Naive thymus-derived CD4-positive, alpha-beta T cell (primary cell): ENCODE measurements at regions not wholly inside any gene's neighbourhood (a gene's known extent, or its start where the extent isn't known, plus 50 kb on each side); places are given as distances from the start of the nearest gene placed in this dataset.
"Not testable (repeated sequence)": the region's sequence is repeated elsewhere in the genome, so short reads cannot be mapped to it uniquely, and the experiment has no call there.

ENCODE experiments used
- ATAC-seq: fragments of 150-1000 bp; cut with Tn5 transposase; 2 replicates; pipeline ENCODE4 v1.10.0; 2021; ENCODE audit warnings: mild to moderate bottlenecking, moderate library complexity
- CTCF ChIA-PET: fragments of 350-600 bp; sonication (Branson Sonifier 250); formaldehyde crosslinking; loops from one replicate; lab custom pipeline; 2021; ENCODE audit warnings: antibody characterized with exemption; lab: Charles Lee
- POLR2A ChIA-PET: fragments of 350-600 bp; sonication (Branson Sonifier 250); formaldehyde crosslinking; loops from one replicate; lab custom pipeline; 2021; ENCODE audit warnings: antibody characterized with exemption, inconsistent platforms; lab: Charles Lee
- DNase-seq, 9 donors: peaks; one replicate each; pipeline versions ENCODE4 v3.0.0 to v3.0.0-alpha.2; 2020 to 2022; ENCODE audit warnings: mixed read lengths in 1 of 9
- H3K27ac ChIP-seq: one replicate; pipeline ENCODE4 v1.7.0; 2013; ENCODE audit warnings: mild to moderate bottlenecking, low read depth, low read length, moderate library complexity
- H3K27me3 ChIP-seq, 2 donors: one replicate each; pipeline ENCODE4 v1.7.0; 2013; ENCODE audit warnings: low read length in 2 of 2, mild to moderate bottlenecking in 2 of 2, moderate library complexity in 2 of 2; ENCODE audit not compliant: control insufficient read depth in 2 of 2, insufficient read depth in 2 of 2
- H3K36me3 ChIP-seq, 3 experiments: 1 replicate in 2 of 3; 2 replicates in 1 of 3; pipeline ENCODE4 v1.7.0; 2013; ENCODE audit warnings: low read length in 3 of 3, mild to moderate bottlenecking in 3 of 3, moderate library complexity in 1 of 3; ENCODE audit not compliant: insufficient read depth in 3 of 3, control insufficient read depth in 2 of 3
- H3K4me1 ChIP-seq, 2 donors: one replicate each; pipeline ENCODE4 v1.7.0; 2013; ENCODE audit warnings: low read length in 2 of 2, mild to moderate bottlenecking in 2 of 2, moderate library complexity in 1 of 2; ENCODE audit not compliant: control insufficient read depth in 2 of 2, insufficient read depth in 2 of 2
- H3K4me3 ChIP-seq: 2 replicates; pipeline ENCODE4 v1.7.0; 2013; ENCODE audit warnings: mild to moderate bottlenecking, low read length
- H3K9me3 ChIP-seq, 3 experiments: 1 replicate in 2 of 3; 2 replicates in 1 of 3; pipeline ENCODE4 v1.7.0; 2013; ENCODE audit warnings: low read length in 3 of 3; ENCODE audit not compliant: control insufficient read depth in 2 of 3
- H3K27ac Mint-ChIP-seq, 9 donors: one replicate each; pipeline ENCODE4 v1.8.0; 2020 to 2022; ENCODE audit warnings: mixed read lengths in 9 of 9, mild to moderate bottlenecking in 8 of 9, moderate library complexity in 5 of 9, inconsistent platforms in 2 of 9
- H3K27me3 Mint-ChIP-seq, 5 donors: one replicate each; pipeline ENCODE4 v1.8.0; 2021 to 2022; ENCODE audit warnings: mixed read lengths in 5 of 5, mild to moderate bottlenecking in 1 of 5
- H3K36me3 Mint-ChIP-seq, 5 donors: one replicate each; pipeline ENCODE4 v1.8.0; 2020 to 2022; ENCODE audit warnings: mixed read lengths in 5 of 5, mild to moderate bottlenecking in 3 of 5, inconsistent platforms in 1 of 5
- H3K4me1 Mint-ChIP-seq, 7 donors: one replicate each; pipeline ENCODE4 v1.8.0; 2020 to 2022; ENCODE audit warnings: mixed read lengths in 7 of 7, mild to moderate bottlenecking in 3 of 7, inconsistent platforms in 1 of 7
- H3K4me3 Mint-ChIP-seq, 10 donors: one replicate each; pipeline ENCODE4 v1.8.0; 2020 to 2022; ENCODE audit warnings: mild to moderate bottlenecking in 10 of 10, mixed read lengths in 10 of 10, moderate library complexity in 6 of 10, inconsistent platforms in 2 of 10
- H3K9me3 Mint-ChIP-seq, 11 donors: one replicate each; pipeline ENCODE4 v1.8.0; 2020 to 2022; ENCODE audit warnings: mixed read lengths in 11 of 11, mild to moderate bottlenecking in 4 of 11, inconsistent platforms in 1 of 11, moderate library complexity in 1 of 11
- intact Hi-C, 2 donors: fragments of 100-400 bp; cut with micrococcal nuclease; formaldehyde crosslinking; loops; one replicate each; pipeline ENCODE4 v1.15.1; 2023

GRCh38 chr6:67952948-67953347 is 682.1 kb upstream of the ADGRB3 start:
- Histone ChIP-seq H3K36me3 (no peaks in the 10 kb centered on the region), H3K27ac (no peak overlapping the region), H3K9me3 (peaks cover 0 to 12% (median 0%) of the 10 kb centered on the region in 3 experiments), H3K4me3 (no peak overlapping the region), H3K4me1 (no peaks in the 10 kb centered on the region), H3K27me3 (no peaks in the 10 kb centered on the region)
- no peak overlapping the region for H3K4me3 Mint-ChIP-seq
- intact Hi-C loops, result no loop called here
- ChIA-PET CTCF (no interaction called here), POLR2A (no interaction called here)
- no peaks in the 10 kb centered on the region for H3K27me3 Mint-ChIP-seq
- H3K4me1 Mint-ChIP-seq, result no peaks in the 10 kb centered on the region
- no peak overlapping the region for H3K27ac Mint-ChIP-seq
- no peak for ATAC-seq
- peaks cover 0 to 27% (median 17%) of the 10 kb centered on the region in 11 donors for H3K9me3 Mint-ChIP-seq
- no peak for DNase-seq
- no peaks in the 10 kb centered on the region for H3K36me3 Mint-ChIP-seq

- Histone ChIP-seq H3K9me3 (peaks cover 0 to 12% (median 0%) of the 10 kb centered on the region in 3 experiments), H3K27me3 (no peaks in the 10 kb centered on the region), H3K4me1 (no peaks in the 10 kb centered on the region), H3K36me3 (no peaks in the 10 kb centered on the region), H3K4me3 (no peak overlapping the region), H3K27ac (no peak overlapping the region)
- ChIA-PET POLR2A (no interaction called here), CTCF (no interaction called here)
- intact Hi-C loops, result no loop called here
- no peak for ATAC-seq
- DNase-seq, result no peak
- Mint-ChIP-seq H3K4me1 (no peaks in the 10 kb centered on the region), H3K36me3 (no peaks in the 10 kb centered on the region), H3K27ac (no peak overlapping the region), H3K4me3 (no peak overlapping the region), H3K27me3 (no peaks in the 10 kb centered on the region), H3K9me3 (peaks cover 0 to 26% (median 16%) of the 10 kb centered on the region in 11 donors)
Observed at GRCh38 chr6:67952121-67952520, 683.0 kb upstream of the ADGRB3 start.

- H3K9me3 ChIP-seq, intact Hi-C loops, H3K4me1 ChIP-seq, H3K36me3 Mint-ChIP-seq, H3K27me3 Mint-ChIP-seq, H3K27me3 ChIP-seq, H3K4me3 Mint-ChIP-seq, CTCF ChIA-PET, H3K27ac ChIP-seq, H3K27ac Mint-ChIP-seq, H3K36me3 ChIP-seq, POLR2A ChIA-PET, H3K4me1 Mint-ChIP-seq, ATAC-seq, DNase-seq, H3K4me3 ChIP-seq: not testable (repeated sequence)
- H3K9me3 Mint-ChIP-seq, result peaks cover 0 to 20% (median 7%) of the 10 kb centered on the region in 11 donors
Observed at GRCh38 chr6:67947762-67948161, 687.3 kb upstream of the ADGRB3 start.

DNA sequence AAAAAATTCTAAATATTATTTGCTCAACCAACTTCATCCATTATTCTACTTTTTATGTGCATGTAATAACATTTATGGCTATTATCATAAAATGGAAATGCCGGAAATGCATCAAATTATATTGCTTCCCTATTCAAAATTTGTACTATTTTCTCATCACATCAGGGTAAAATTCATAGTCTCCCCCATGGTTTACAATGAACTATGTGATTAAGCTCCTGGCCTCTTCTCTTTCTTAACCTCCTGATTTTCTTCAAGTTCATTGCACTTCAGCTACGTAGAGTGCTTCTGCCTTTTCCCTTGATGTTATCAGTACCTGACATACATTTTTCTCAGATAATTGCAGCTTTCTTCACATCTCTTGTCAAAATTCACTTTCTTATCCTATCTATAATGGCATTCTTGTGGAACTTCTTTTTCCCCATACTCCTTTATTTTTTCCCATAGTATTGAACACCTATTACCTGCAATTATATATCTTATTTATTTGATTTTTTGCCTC is 699.1 kb upstream of the ADGRB3 start:
- Mint-ChIP-seq H3K36me3 (no peaks in the 10 kb centered on the region), H3K4me3 (no peak overlapping the region), H3K27ac (no peak overlapping the region), H3K9me3 (peaks cover 0 to 10% (median 0%) of the 10 kb centered on the region in 11 donors), H3K4me1 (no peaks in the 10 kb centered on the region), H3K27me3 (no peaks in the 10 kb centered on the region)
- H3K9me3 ChIP-seq, result no peaks in the 10 kb centered on the region
- ATAC-seq, result no peak
- no peaks in the 10 kb centered on the region for H3K4me1 ChIP-seq
- POLR2A ChIA-PET, result no interaction called here
- H3K36me3 ChIP-seq, result no peaks in the 10 kb centered on the region
- CTCF ChIA-PET, result no interaction called here
- no peak overlapping the region for H3K27ac ChIP-seq
- DNase-seq, result no peak
- intact Hi-C loops, result no loop called here
- H3K27me3 ChIP-seq, result no peaks in the 10 kb centered on the region
- H3K4me3 ChIP-seq, result no peak overlapping the region

GRCh38 chr6:67933278-67933677 is 701.8 kb upstream of the ADGRB3 start:
- intact Hi-C loops, result no loop called here
- ATAC-seq (no peak), DNase-seq (no peak)
- Histone ChIP-seq H3K27ac (no peak overlapping the region), H3K4me3 (no peak overlapping the region), H3K9me3 (no peaks in the 10 kb centered on the region), H3K4me1 (no peaks in the 10 kb centered on the region), H3K36me3 (no peaks in the 10 kb centered on the region), H3K27me3 (no peaks in the 10 kb centered on the region)
- Mint-ChIP-seq H3K27me3 (no peaks in the 10 kb centered on the region), H3K9me3 (peaks cover 0 to 9% (median 4%) of the 10 kb centered on the region in 11 donors), H3K4me1 (no peaks in the 10 kb centered on the region), H3K36me3 (no peaks in the 10 kb centered on the region), H3K4me3 (no peak overlapping the region), H3K27ac (no peak overlapping the region)
- CTCF ChIA-PET, result no interaction called here
- POLR2A ChIA-PET, result no interaction called here

DNA sequence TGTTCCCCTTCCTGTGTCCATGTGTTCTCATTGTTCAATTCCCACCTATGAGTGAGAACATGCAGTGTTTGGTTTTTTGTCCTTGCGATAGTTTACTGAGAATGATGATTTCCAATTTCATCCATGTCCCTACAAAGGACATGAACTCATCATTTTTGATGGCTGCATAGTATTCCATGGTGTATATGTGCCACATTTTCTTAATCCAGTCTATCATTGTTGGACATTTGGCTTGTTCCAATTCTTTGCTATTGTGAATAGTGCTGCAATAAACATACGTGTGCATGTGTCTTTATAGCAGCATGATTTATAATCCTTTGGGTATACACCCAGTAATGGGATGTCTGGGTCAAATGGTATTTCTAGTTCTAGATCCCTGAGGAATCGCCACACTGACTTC is 712.5 kb upstream of the ADGRB3 start:
- H3K4me3 Mint-ChIP-seq, H3K4me1 Mint-ChIP-seq, POLR2A ChIA-PET, ATAC-seq, H3K27ac ChIP-seq, DNase-seq, H3K27me3 Mint-ChIP-seq, H3K4me3 ChIP-seq, H3K9me3 ChIP-seq, H3K4me1 ChIP-seq, intact Hi-C loops, H3K36me3 Mint-ChIP-seq, H3K27me3 ChIP-seq, H3K36me3 ChIP-seq, CTCF ChIA-PET, H3K27ac Mint-ChIP-seq: not testable (repeated sequence)
- H3K9me3 Mint-ChIP-seq, result peaks cover 0 to 18% (median 6%) of the 10 kb centered on the region in 11 donors

GRCh38 chr6:67920040-67920439 is 715.0 kb upstream of the ADGRB3 start:
- H3K9me3 Mint-ChIP-seq, result peaks cover 0 to 18% (median 6%) of the 10 kb centered on the region in 11 donors
- DNase-seq, H3K4me1 Mint-ChIP-seq, H3K4me1 ChIP-seq, CTCF ChIA-PET, H3K36me3 ChIP-seq, H3K27me3 ChIP-seq, H3K27ac ChIP-seq, H3K9me3 ChIP-seq, H3K4me3 Mint-ChIP-seq, H3K27ac Mint-ChIP-seq, POLR2A ChIA-PET, H3K4me3 ChIP-seq, H3K36me3 Mint-ChIP-seq, ATAC-seq, H3K27me3 Mint-ChIP-seq, intact Hi-C loops: not testable (repeated sequence)
